ENCODE measurements at regions not wholly inside any gene's neighbourhood (a gene's known extent, or its start where the extent isn't known, plus 50 kb on each side); places are given as distances from the start of the nearest gene placed in this dataset.

GRCh38 chr2:42932271-42933151, 140.1 kb upstream of the HAAO start:
- Mint-ChIP-seq H3K9me3 (ENCODE audit: low read depth) (no peaks in the 10 kb centered on the region), H3K27ac (no peak overlapping the region), H3K4me3 (no peak overlapping the region), H3K27me3 (no peaks in the 10 kb centered on the region), H3K36me3 (no peaks in the 10 kb centered on the region), H3K4me1 (ENCODE audit: low read depth) (no peaks in the 10 kb centered on the region)

- no peak overlapping the region for H3K27ac Mint-ChIP-seq
- H3K36me3 Mint-ChIP-seq: no peaks in the 10 kb centered on the region
- no peaks in the 10 kb centered on the region for H3K9me3 Mint-ChIP-seq (ENCODE audit: low read depth)
- no peaks in the 10 kb centered on the region for H3K4me1 Mint-ChIP-seq (ENCODE audit: low read depth)
- H3K4me3 Mint-ChIP-seq: no peak overlapping the region
- no peaks in the 10 kb centered on the region for H3K27me3 Mint-ChIP-seq
Measured at GRCh38 chr2:42931818-42932195, 139.4 kb upstream of the HAAO start.

- Mint-ChIP-seq H3K4me1 (ENCODE audit: low read depth) (no peaks in the 10 kb centered on the region), H3K27me3 (no peaks in the 10 kb centered on the region), H3K27ac (no peak overlapping the region), H3K4me3 (no peak overlapping the region), H3K36me3 (no peaks in the 10 kb centered on the region), H3K9me3 (ENCODE audit: low read depth) (no peaks in the 10 kb centered on the region)
Measured at GRCh38 chr2:42931146-42931817, 138.9 kb upstream of the HAAO start.

- no peaks in the 10 kb centered on the region for H3K9me3 Mint-ChIP-seq (ENCODE audit: low read depth)
- H3K36me3 Mint-ChIP-seq: no peaks in the 10 kb centered on the region
- no peaks in the 10 kb centered on the region for H3K4me1 Mint-ChIP-seq (ENCODE audit: low read depth)
- H3K4me3 Mint-ChIP-seq: no peak overlapping the region
- no peak overlapping the region for H3K27ac Mint-ChIP-seq
- H3K27me3 Mint-ChIP-seq: no peaks in the 10 kb centered on the region
Measured at GRCh38 chr2:42930025-42930581, 137.7 kb upstream of the HAAO start.

- H3K27ac Mint-ChIP-seq: no peak overlapping the region
- H3K4me3 Mint-ChIP-seq: no peak overlapping the region
- H3K4me1 Mint-ChIP-seq (ENCODE audit: low read depth): no peaks in the 10 kb centered on the region
- H3K9me3 Mint-ChIP-seq (ENCODE audit: low read depth): no peaks in the 10 kb centered on the region
- H3K27me3 Mint-ChIP-seq: no peaks in the 10 kb centered on the region
- H3K36me3 Mint-ChIP-seq: no peaks in the 10 kb centered on the region
Measured at GRCh38 chr2:42929546-42930024, 137.2 kb upstream of the HAAO start.

- no peaks in the 10 kb centered on the region for H3K4me1 Mint-ChIP-seq (ENCODE audit: low read depth)
- no peaks in the 10 kb centered on the region for H3K9me3 Mint-ChIP-seq (ENCODE audit: low read depth)
- H3K27me3 Mint-ChIP-seq: no peaks in the 10 kb centered on the region
- H3K27ac Mint-ChIP-seq: no peak overlapping the region
- H3K36me3 Mint-ChIP-seq: no peaks in the 10 kb centered on the region
- no peak overlapping the region for H3K4me3 Mint-ChIP-seq
Measured at GRCh38 chr2:42928692-42929545, 136.5 kb upstream of the HAAO start.

- Mint-ChIP-seq H3K9me3 (ENCODE audit: low read depth) (no peaks in the 10 kb centered on the region), H3K36me3 (no peaks in the 10 kb centered on the region), H3K27ac (no peak overlapping the region), H3K27me3 (no peaks in the 10 kb centered on the region), H3K4me3 (no peak overlapping the region), H3K4me1 (ENCODE audit: low read depth) (no peaks in the 10 kb centered on the region)
Measured at GRCh38 chr2:42928161-42928691, 135.8 kb upstream of the HAAO start.

GRCh38 chr2:42927334-42928160, 135.2 kb upstream of the HAAO start:
- H3K9me3 Mint-ChIP-seq (ENCODE audit: low read depth): no peaks in the 10 kb centered on the region

GRCh38 chr2:42926434-42927333, 134.3 kb upstream of the HAAO start:
- H3K27me3 Mint-ChIP-seq: no peaks in the 10 kb centered on the region
- no peak overlapping the region for H3K4me3 Mint-ChIP-seq
- no peaks in the 10 kb centered on the region for H3K4me1 Mint-ChIP-seq (ENCODE audit: low read depth)
- H3K9me3 Mint-ChIP-seq (ENCODE audit: low read depth): no peaks in the 10 kb centered on the region
- H3K36me3 Mint-ChIP-seq: no peaks in the 10 kb centered on the region
- H3K27ac Mint-ChIP-seq: no peak overlapping the region

More at GRCh38 chr2:42927334-42928160, 135.2 kb upstream of the HAAO start:
- Mint-ChIP-seq H3K27me3 (no peaks in the 10 kb centered on the region), H3K36me3 (no peaks in the 10 kb centered on the region), H3K4me3 (no peak overlapping the region), H3K4me1 (ENCODE audit: low read depth) (no peaks in the 10 kb centered on the region), H3K27ac (no peak overlapping the region)

GRCh38 chr2:42925742-42926433, 133.5 kb upstream of the HAAO start:
- H3K9me3 Mint-ChIP-seq (ENCODE audit: low read depth): no peaks in the 10 kb centered on the region
- no peaks in the 10 kb centered on the region for H3K27me3 Mint-ChIP-seq
- no peaks in the 10 kb centered on the region for H3K4me1 Mint-ChIP-seq (ENCODE audit: low read depth)
- H3K36me3 Mint-ChIP-seq: no peaks in the 10 kb centered on the region
- H3K27ac Mint-ChIP-seq: no peak overlapping the region
- no peak overlapping the region for H3K4me3 Mint-ChIP-seq

- H3K36me3 Mint-ChIP-seq: no peaks in the 10 kb centered on the region
- no peaks in the 10 kb centered on the region for H3K27me3 Mint-ChIP-seq
- H3K4me1 Mint-ChIP-seq (ENCODE audit: low read depth): no peaks in the 10 kb centered on the region
- H3K9me3 Mint-ChIP-seq (ENCODE audit: low read depth): no peaks in the 10 kb centered on the region
- H3K27ac Mint-ChIP-seq: no peak overlapping the region
- H3K4me3 Mint-ChIP-seq: no peak overlapping the region
Measured at GRCh38 chr2:42924418-42924886, 132.1 kb upstream of the HAAO start.

- no peak overlapping the region for H3K27ac Mint-ChIP-seq
- no peaks in the 10 kb centered on the region for H3K27me3 Mint-ChIP-seq
- H3K4me3 Mint-ChIP-seq: no peak overlapping the region
- no peaks in the 10 kb centered on the region for H3K9me3 Mint-ChIP-seq (ENCODE audit: low read depth)
- H3K36me3 Mint-ChIP-seq: no peaks in the 10 kb centered on the region
- H3K4me1 Mint-ChIP-seq (ENCODE audit: low read depth): no peaks in the 10 kb centered on the region
Measured at GRCh38 chr2:42923580-42924417, 131.4 kb upstream of the HAAO start.

Data from activated naive CD8-positive, alpha-beta T cell (primary cell).